Cerebellar cortex (tissue), 1 donor: ENCODE measurements at regions not wholly inside any gene's neighbourhood (a gene's known extent, or its start where the extent isn't known, plus 50 kb on each side); places are given as distances from the start of the nearest gene placed in this dataset.
A peak's percentile ranks its signal among the peaks of the same experiment; 100 is the strongest.
"Not testable (repeated sequence)": the region's sequence is repeated elsewhere in the genome, so short reads cannot be mapped to it uniquely, and the experiment has no call there.

Experiments used
- DNase-seq: peaks from one replicate; pipeline ENCODE4 v3.0.0-alpha.2; 2015; ENCODE audit warnings: low spot score

DNA sequence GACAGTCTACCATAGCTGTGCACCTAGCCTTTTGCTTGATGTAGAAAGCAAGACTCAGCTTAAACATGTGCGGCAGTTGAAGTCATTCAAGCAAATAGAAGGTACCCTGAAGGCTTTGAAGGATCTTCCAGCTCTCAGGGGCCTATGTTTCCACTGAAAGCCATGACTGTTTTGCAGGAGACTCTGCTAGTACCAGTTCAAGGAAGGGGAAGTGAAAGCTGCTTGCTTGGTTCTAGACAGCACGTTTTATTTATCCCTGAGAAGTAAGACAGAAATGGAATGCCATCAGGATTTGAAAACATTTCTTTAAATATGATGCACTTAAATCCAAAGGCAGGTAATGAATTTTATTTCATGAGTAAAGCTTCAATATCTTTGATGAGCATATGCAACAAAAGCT is 311.4 kb downstream of the PDCD6IP start:
- DNase-seq: no peak

DNA sequence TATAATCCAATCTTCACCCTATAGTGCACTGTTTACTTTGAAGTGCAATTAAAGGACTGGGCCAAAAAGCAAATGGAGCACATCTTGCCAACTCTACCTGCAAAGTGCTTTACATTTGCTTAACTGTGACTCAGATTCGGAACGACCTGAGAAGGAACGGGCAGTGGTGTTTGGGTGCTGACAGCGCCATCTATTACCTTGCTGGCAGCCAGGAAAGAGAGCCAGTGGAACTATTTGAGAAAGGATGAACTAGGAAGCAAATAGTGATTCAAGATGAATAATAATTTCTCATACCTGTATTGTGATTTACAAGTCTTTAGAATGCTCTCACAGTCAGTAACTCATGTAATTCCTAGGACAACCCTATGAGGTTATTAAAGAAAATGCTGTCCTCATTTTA is 312.9 kb downstream of the PDCD6IP start:
- DNase-seq: no peak

DNA sequence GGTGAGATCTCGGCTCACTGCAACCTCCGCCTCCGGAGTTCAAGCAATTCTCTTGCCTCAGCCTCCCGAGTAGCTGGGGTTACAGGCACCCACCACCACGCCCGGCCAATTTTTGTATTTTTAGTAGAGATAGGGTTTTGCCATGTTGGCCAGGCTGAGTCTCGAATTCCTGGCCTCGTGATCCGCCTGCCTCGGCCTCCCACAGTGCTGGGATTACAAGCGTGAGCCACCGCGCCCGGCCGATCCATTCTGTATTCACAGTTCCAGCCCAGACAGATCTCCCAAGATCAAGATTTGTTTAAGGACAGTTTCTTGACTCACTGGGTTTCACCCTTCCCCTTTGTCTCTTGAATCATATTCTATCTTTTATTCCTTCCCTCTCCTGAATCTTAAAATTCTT is 313.8 kb downstream of the PDCD6IP start:
- not testable (repeated sequence) for DNase-seq

DNA sequence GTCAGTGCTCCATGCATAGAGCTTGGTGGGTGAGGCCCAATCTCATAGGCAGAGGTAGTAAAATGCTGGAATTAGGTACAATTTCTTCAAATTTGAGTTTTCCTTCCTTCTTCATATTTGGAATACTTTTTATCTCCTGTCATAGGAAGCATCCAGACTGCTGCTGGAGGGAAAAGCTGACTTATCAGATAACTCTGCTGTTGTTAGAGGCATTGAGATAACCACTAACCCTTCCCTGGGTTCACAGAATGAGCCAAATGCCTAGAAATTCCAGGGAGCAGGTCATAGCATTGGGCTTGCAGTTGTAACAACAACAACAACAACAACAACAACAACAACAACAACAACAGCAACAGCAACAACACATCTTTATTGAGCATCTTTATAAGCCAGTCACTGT is 332.7 kb downstream of the PDCD6IP start:
- no peak for DNase-seq

DNA sequence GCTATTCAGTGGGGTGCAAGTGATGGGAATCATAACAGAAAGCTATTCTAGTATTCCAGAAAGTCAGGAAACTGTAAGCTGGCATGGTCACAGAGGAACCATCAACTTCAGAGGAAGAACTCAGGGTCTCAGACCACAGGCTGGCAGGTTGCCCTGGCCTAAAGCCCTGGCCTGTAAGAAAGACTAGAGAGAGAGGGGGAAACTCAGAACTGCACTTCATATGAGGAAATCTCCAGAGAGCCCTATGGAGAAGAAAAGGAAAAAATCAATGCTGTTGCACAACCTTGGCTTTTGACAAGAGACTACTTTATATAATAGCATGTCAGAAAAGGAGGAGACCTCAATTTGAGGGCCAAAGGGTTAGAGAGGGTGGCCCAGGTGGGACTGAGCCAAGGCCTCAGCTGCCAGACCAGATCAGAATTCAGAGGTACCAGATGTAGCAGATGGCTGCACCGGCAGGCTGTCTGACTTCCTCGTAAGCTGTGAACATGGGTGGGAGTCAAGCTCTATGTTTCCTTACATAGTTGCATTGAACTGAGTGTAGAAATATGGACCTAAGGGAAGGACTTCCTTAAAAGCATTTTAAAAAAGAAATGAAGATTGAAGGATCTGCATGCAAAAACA is 333.8 kb downstream of the PDCD6IP start:
- peak; percentile 87 for DNase-seq

DNA sequence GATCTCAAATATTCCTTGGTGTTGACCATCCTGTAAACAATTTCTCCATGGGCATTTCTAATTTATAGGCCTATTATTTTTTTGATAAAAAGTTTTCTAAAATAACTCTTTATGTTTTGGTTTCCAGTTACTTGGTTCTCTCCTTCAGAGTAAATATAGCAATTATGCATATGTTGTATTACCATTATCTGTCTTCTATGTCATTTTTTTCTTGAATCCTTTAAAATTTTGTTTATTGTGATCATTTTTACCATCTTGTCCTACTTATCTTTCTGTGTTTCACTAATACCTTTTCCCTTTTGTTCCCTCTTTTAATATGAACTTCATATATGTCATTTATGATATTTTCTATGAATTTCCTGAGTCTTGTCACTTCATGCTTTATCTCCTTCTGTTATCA is 341.1 kb downstream of the PDCD6IP start:
- no peak for DNase-seq

DNA sequence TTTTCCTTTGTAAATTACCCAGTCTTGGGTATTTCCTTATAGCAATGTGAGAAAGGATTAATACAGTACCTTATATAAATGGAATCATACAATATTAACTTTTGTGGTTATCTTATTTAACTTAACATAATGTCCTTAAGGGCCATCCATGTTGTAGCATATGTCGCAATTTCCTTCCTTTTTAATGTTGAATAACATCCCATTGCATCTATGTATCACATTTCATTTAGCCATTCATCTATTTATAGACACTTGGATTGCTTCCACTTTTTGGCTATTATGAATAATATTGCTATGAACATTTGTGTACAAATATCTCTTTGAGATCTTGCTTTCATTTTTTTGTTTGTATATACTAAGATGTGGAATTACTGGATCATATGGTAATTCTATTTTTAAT is 342.2 kb downstream of the PDCD6IP start:
- DNase-seq: no peak

DNA sequence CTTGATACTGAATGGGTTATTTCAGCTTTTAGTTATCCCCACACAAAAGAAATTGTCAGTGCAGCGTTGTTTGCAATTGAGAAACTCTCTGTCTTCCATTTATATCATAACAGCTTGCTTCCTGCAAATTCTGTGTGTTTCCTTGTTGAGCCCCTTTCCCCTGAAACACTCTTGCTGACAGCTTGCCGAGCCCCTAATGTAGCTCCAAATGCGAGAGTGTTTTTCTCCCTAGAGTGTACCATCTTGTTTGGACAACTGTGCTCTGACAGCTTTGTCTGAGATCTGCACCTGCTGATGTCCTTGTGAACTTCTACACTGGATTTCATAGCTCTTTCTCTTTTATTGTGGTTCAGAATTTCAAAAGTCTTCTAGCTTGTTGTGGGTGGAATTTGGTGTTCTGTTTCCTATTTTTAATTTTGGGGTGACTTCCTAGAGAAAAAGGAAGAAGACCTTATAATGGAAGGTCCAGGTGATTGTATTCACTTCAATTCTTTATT is 343.5 kb downstream of the PDCD6IP start:
- no peak for DNase-seq

DNA sequence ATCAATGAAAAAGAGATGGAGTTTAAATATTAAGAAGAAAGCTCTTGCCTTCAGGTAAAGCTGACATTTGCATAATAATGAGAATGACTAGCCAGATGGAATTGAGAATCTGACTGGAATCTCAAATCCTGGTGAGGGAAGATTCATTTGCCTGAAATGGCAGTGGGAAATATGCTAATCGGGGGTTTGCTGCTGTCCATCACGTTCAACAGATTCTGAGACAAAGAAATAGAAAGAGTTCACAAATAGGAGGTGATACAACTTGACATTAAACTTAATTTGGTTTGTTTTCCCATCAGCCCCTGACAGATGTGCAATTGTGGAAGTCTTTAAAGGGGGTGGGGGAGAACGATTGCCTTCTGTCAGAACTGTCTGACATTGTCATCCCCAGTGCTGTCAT is 347.4 kb downstream of the PDCD6IP start:
- no peak for DNase-seq

DNA sequence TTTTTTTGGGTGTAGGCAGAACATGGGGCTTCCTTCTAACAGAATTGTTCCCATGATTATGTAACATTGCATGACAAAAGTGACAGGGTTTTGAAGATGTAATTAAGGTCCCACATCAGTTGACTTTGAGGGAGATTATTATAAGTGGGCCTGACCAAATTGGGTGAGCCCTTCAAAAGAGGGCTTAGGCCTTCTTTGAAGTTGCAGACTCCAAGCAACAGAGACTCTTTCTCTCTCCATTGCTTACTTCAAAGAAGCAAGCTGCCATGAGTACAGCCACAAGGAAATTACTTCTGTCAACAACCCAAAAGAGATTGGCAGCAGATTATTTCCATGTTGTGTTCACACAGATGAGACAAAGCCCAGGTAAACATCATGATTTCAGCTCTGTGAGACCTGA is 348.2 kb downstream of the PDCD6IP start:
- DNase-seq: no peak

DNA sequence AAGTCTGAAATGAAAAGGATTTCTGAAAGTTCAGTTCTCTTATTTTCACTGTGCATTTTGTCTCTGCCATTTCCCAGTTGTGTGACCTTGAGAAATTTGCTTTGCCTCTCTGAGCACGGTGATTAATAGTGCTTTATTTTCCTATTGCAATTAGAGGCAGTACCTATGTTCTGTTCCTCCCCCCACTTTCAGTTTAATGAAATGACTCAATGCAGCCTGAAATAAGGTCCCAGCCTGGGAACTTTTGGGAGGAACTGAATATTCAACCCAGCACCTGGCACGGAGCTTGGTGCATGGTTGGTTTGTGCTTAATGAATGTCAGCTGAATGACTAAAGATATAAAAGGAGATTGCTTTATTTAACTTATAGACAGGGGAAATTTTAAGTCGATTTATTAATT is 352.6 kb downstream of the PDCD6IP start:
- no peak for DNase-seq

DNA sequence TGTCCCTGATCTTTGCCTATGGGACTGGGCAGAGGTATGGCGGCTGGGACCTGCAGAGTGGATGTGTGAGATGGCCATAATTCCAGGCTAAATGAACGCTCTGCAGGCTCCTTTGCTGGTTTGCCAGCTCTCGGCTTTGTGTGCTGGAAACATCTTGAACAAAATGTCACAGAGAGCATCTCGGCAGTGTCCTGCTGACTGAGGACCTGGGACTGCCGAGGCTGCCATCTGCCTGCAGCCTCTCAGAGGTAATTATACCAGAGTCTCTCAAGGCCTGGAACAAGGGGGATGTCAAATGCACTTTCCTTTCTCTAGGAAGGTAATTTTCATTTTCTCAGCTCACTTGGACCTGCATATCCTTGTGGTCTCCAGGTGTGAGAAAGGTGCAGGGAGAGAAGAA is 354.2 kb downstream of the PDCD6IP start:
- peak; percentile 96 for DNase-seq

DNA sequence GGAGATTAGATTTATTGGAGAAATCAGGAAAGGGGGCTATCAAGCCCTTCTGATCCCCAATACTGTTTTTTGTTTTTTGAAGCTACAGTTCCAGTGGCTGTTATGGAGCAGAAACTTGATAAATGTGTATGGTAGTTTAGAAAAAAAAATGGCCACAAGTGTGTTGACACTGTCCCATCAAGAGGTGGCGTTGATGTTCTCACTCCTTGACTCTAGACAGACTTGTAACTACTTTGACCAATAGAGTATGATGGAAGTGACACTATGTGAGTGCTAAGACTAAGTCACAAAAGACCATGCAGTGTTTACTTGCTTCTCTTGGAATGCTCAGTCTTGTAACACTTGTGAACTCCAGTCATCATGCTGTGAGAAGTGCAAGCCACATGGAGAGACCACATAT is 356.7 kb downstream of the PDCD6IP start:
- no peak for DNase-seq

DNA sequence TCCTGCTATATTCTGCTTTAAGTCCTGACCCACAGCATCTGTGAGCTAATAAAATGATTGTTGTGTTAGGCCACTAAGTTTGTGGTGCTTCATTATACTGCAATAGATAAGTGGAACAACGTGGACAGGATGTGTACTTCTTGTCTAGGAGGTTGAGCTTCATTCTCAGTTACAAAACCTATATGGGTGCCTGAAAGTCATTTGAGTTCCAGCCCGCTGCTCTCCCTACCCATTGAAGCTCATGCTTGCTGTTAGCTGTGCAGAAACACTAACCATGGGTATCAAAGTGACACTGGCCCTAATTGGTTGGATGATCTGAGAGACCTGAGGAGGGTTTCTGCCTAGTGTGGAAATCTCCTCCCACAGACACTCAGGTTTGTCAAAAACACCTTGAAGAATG is 357.2 kb downstream of the PDCD6IP start:
- no peak for DNase-seq

DNA sequence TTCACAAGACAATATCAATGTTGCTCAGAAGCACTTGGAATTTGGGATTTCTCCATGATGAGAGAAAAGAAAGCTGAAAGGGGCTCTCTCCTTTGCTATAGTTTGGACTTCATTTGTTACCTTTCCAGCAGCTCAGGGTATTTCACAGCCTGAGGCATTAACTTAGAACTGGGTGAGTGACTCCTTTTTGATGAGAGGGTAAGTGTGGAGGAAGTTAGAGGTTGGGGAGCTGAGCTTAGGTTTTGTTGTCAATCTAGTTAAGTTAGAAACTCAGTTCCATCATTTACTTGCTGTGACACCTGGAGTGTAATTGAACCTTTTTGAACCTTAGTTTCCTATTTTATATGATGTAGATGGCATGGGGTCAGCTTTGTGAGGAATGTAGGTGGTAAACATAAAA is 359.1 kb downstream of the PDCD6IP start:
- DNase-seq: no peak

DNA sequence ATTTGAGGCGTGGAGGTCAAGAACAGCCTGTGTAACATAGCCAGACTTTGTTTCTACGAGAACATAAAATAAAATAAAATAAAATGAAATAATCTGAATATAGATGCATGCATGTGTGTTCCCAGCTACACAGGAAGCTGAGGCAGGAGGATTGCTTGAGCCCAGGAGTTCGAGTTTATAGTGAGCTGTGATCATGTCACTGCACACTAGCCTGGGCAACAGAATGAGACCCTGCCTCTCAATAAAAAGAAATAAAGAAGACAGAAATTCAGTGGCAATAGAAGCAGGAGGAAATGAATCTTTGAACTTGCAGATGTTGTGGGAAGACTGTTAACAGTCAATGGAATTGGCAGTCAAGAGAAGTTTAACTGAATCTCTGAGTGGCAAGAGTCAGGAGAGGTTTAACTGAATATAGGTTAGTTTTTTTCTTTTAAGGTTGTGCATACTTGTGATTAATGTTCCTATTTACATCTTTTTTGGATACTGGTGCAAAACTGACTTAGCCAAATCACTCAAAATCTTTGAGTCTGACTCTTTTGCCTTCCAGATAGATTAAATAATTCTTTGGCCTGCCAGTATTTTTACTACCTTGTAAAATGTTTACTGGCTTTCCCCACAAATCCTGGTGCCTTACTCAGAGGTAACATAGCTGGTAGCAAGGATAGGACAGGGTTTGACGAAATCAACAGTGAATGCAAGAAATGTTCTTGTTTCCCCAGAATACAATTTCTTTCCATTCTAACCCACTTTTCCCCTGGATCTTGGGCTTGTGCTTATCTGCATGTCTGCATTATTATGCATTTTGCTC is 361.4 kb downstream of the PDCD6IP start:
- DNase-seq: no peak

DNA sequence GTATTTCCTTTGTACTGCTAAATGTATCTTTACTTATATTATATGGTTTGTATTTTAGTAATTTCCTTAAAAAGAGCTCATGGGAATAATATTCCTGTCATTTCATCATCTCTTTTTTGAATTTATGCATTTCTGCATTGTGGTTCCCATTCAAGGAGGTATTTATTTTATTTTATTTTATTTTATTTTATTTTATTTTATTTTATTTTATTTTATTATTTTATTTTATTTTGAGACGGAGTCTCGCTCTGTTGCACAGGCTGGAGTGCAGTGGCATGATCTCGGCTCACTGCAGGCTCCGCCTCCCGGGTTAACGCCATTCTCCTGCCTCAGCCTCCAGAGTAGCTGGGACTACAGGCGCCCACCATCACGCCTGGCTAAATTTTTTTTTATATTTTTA is 371.2 kb downstream of the PDCD6IP start:
- DNase-seq: not testable (repeated sequence)

DNA sequence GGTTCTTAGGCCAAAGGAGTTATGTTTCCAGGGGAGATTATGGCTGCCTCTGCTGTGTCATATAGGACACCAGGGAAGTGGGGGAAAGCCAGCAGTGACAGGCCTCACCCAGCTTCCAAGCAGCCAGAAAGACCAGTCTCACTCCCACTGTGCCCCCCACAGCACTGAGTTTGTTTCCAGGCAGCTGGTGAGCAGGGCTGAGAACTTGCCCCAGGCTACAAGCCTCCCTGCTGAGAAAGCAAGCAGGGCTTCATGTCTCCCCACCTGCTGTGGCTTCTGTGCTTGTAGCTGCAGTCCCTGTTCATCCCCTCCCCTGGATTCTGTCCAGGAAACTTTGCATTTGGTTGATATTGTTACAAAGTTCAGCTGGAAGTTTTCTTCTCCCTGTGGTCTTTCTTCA is 376.3 kb downstream of the PDCD6IP start:
- no peak for DNase-seq

DNA sequence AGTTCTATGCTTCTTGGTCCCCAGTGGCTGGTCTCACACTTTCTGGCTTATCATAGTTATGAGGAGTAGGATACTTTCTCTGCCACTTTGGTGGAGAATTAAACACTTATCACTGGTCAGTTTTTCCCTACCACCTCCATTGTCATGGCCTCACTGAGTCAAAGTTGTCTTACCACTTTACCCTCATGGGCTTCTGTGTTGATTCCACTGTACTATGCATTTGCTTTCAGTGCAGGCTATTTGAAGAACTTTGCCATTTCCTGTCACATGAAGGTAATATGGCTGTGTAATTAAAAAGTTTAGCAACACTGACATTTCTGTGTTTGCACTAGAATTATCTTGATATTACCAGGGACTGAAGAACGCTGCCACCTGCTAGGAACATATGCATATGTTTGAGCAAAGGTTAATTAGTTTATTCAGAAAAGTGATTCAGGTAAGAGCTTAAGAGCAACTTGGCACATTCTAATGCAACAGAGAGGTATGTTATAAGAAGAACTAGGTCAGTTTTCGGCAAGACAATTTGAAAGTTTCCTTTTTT is 377.3 kb downstream of the PDCD6IP start:
- no peak for DNase-seq

DNA sequence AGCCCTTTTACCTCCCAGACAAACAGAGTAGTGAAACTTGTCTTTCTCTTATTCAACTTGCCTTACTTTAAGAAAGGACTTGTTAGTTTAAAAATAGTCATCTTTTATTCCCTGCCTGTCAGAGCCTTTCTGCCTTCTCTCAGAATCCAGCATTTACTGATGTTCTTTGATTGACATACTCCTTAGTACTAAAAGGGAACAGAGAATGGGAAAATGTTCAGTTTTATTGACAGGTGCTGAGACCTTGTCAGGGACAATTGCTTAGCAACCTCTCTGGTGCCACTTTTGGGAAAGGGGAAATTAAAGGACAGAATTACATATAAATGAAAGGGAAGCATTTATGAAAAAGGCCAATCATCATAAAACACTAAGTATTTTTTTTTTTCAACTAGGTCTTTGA is 378.3 kb downstream of the PDCD6IP start:
- DNase-seq: no peak

DNA sequence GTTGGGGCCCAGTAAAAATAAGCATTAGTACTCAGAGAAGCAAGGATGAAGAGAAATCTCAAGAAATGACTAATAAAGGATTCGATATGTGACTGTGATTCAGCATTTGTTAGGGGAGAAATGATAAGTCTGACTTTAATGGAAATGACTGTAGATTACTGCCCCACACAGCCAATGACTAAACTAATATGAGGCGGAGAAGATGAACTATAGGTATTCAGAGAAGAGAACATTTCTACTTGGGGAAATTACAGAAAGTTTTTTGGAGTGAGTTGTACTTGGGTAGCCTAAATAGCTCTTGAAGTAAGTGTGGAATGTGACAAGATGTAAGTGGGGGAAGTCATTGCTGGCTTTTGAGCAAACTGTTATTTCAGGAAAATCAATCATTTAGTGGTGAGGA is 380.0 kb downstream of the PDCD6IP start:
- no peak for DNase-seq

DNA sequence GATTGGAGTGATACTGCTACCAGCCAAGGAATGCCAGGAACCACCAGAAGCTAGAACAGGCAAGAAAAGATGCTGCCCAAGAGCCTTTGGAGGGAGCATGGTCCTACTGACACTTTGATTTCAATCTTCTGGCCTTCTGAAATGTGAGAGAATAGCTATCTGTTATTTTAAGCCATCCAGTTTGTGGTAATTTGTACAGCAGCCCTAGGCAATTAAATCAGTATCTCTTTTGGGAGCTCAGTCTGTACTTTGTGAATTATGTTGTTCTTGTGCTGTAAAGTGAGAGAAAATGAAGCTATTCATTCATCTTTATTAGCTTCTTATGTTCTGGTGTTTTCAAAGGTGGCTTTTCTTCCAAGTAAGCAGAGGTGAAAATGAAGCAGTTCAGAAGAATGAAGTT is 381.3 kb downstream of the PDCD6IP start:
- no peak for DNase-seq

DNA sequence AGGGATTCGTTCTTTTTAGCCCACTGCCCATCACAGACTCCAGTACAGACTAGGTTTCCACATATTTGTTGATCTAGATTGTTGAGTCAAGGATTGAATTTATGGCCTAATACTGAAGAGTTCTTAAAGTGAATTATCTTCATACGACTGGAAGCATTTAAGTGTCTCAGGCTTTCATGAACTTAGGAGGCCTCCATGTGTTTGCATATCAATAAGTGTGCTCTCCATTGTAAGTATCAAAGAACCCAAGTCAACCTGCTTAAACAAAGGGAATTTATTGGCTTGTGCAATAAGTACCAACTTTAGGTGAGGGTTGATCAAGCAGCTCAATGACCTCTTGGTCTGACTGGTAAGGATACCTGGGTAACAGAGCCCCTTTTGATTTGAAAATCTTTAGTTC is 382.1 kb downstream of the PDCD6IP start:
- no peak for DNase-seq

DNA sequence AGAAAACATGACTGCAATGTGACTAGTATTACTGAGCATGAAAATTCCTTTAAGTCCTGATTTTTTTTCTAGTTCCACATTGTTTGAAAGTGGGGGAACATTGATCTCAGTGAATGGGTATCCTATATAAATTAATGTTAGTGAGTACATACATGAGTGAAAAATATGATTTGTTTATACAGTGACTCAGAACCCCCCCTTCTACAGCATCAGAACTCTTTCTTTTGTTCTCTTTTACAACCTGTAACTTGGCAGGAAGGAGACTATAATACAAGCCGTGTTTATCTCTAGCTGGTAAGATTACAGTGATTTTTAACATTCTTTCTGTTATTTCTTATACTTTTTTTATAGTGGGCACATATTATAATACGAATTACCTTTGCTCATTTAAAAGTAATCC is 384.7 kb downstream of the PDCD6IP start:
- no peak for DNase-seq
